ENCODE measurements at regions not wholly inside any gene's neighbourhood (a gene's known extent, or its start where the extent isn't known, plus 50 kb on each side); places are given as distances from the start of the nearest gene placed in this dataset.

- H4K91ac ChIP-seq (replicated peaks; ENCODE audit: insufficient read length, low read length): no peak overlapping the region
Measured at GRCh38 chr1:58993403-58993802, 209.6 kb upstream of the JUN start.

More at GRCh38 chr1:58993403-58993802, 209.6 kb upstream of the JUN start:
- no peaks in the 10 kb centered on the region for H3K36me3 ChIP-seq (ENCODE audit: control insufficient read depth in 2 of 4, insufficient read depth in 4 of 4, low read length in 3 of 4)
- no peak overlapping the region for H4K5ac ChIP-seq (ENCODE audit: insufficient read length, low read depth, low read length)
- H4K8ac ChIP-seq (ENCODE audit: extremely low read depth, insufficient read depth, low read length): no peak overlapping the region
- H4K20me1 ChIP-seq (replicated peaks in 1 of 2; ENCODE audit: control insufficient read depth in 1 of 2, insufficient read depth in 2 of 2, low read length in 2 of 2): no peaks in the 10 kb centered on the region
- H3K27me3 ChIP-seq (replicated peaks in 1 of 4; ENCODE audit: control insufficient read depth in 3 of 4, extremely low read depth in 1 of 4, insufficient read depth in 3 of 4, low read length in 3 of 4): no peaks in the 10 kb centered on the region
- DNase-seq (ENCODE audit: low read depth in 1 of 2, low spot score in 2 of 2) (no peak), FAIRE-seq (no peak)
- no peaks in the 10 kb centered on the region for H3K79me2 ChIP-seq (ENCODE audit: control insufficient read depth in 1 of 2, insufficient read depth in 2 of 2, low read length in 2 of 2)
- H3K23me2 ChIP-seq (ENCODE audit: low read depth, low read length): no peaks in the 10 kb centered on the region
- H2BK12ac ChIP-seq (ENCODE audit: low read depth, low read length): no peak overlapping the region
- POLR2A ChIA-PET (ENCODE audit: partially characterized antibody): no interaction called here
- H3K14ac ChIP-seq (ENCODE audit: insufficient read length): no peak overlapping the region
- no peak overlapping the region for H3K9ac ChIP-seq (replicated peaks in 1 of 4; ENCODE audit: extremely low read depth in 1 of 4, low read depth in 3 of 4, low read length in 3 of 4)
- no peak overlapping the region for H3K4me3 ChIP-seq (ENCODE audit: extremely low read depth in 1 of 4, insufficient read depth in 2 of 4, low read depth in 3 of 4, low read length in 4 of 4)
- H2BK20ac ChIP-seq (ENCODE audit: low read length): no peak overlapping the region
- H2BK15ac ChIP-seq (ENCODE audit: low read length): no peak overlapping the region
- WGBS, 2 experiments (ENCODE audit: extremely low coverage in 1 of 2, insufficient coverage in 1 of 2, insufficient read length in 1 of 2, insufficient replicate concordance in 2 of 2, low coverage in 1 of 2, low lambda C conversion rate in 2 of 2, missing lambda C conversion rate in 1 of 2): 92% methylated on average over 3 of the region's 3 CpGs; no CpG with 5 or more reads in 1 of the 2 experiments
- no peak overlapping the region for H3K27ac ChIP-seq (ENCODE audit: low read depth, low read length)
- H3K4me1 ChIP-seq (replicated peaks in 1 of 4; ENCODE audit: control insufficient read depth in 3 of 4, insufficient read depth in 4 of 4, low read length in 3 of 4): no peaks in the 10 kb centered on the region
- no peak overlapping the region for H3K4me2 ChIP-seq (ENCODE audit: insufficient read depth in 1 of 2, low read depth in 2 of 2, low read length in 2 of 2)
- CTCF ChIA-PET (ENCODE audit: partially characterized antibody): no interaction called here
- H2BK5ac ChIP-seq (ENCODE audit: low read depth, low read length): no peak overlapping the region
- H3K4ac ChIP-seq (replicated peaks; ENCODE audit: insufficient read length, low read depth, low read length): no peak overlapping the region
- no peaks in the 10 kb centered on the region for H3K9me3 ChIP-seq (ENCODE audit: insufficient read depth in 2 of 2, low read depth in 1 of 2, low read length in 1 of 2)
- no peak overlapping the region for H2AK5ac ChIP-seq (ENCODE audit: low read depth, low read length)
- H3K79me1 ChIP-seq (ENCODE audit: low read depth, low read length): no peaks in the 10 kb centered on the region
- H2BK120ac ChIP-seq (replicated peaks; ENCODE audit: low read depth, low read length): no peak overlapping the region
- no peak overlapping the region for H3K56ac ChIP-seq (replicated peaks; ENCODE audit: insufficient read length, low read depth, low read length)
- H3K18ac ChIP-seq (ENCODE audit: extremely low read depth, low read length): no peak overlapping the region
- TF ChIP-seq NANOG (IDR thresholded peaks at IDR 0.05; ENCODE audit: insufficient read depth, low read depth, low read length, poor library complexity, severe bottlenecking) (no peak), ASH2L (IDR thresholded peaks at IDR 0.05; ENCODE audit: low read length) (no peak), MAX (IDR thresholded peaks at IDR 0.05) (no peak), GABPA (IDR thresholded peaks at IDR 0.05; ENCODE audit: borderline replicate concordance, insufficient read depth, low read length) (no peak), KDM4A (IDR thresholded peaks at IDR 0.05; ENCODE audit: low read depth, low read length, severe bottlenecking) (no peak), EZH2 (IDR thresholded peaks at IDR 0.05; ENCODE audit: low read depth, low read length, severe bottlenecking) (no peak), EP300 (IDR thresholded peaks at IDR 0.05; ENCODE audit: borderline replicate concordance in 1 of 2, low read depth in 2 of 2, low read length in 2 of 2) (no peak), TAF7 (optimal IDR thresholded peaks at IDR 0.05; ENCODE audit: borderline replicate concordance, low read depth, low read length) (no peak), TAF1 (IDR thresholded peaks at IDR 0.05; ENCODE audit: low read depth, low read length) (no peak)
- TF ChIP-seq, protein P1, sequence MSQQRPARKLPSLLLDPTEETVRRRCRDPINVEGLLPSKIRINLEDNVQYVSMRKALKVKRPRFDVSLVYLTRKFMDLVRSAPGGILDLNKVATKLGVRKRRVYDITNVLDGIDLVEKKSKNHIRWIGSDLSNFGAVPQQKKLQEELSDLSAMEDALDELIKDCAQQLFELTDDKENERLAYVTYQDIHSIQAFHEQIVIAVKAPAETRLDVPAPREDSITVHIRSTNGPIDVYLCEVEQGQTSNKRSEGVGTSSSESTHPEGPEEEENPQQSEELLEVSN (IDR thresholded peaks at IDR 0.05): no peak
- no peak overlapping the region for H3K23ac ChIP-seq (ENCODE audit: insufficient read length)
- H2AFZ ChIP-seq (ENCODE audit: low read length): no peak overlapping the region

Measured in H1 (cell line).